HCT116 (cell line): ENCODE measurements at regions not wholly inside any gene's neighbourhood (a gene's known extent, or its start where the extent isn't known, plus 50 kb on each side); places are given as distances from the start of the nearest gene placed in this dataset.

Experiments
- ATAC-seq: fragments of 200-7000 bp; cut with Tn5 transposase; 2 replicates; pipeline ENCODE4 v1.9.1; 2020; ENCODE audit warnings: mild to moderate bottlenecking, moderate library complexity
- BruUV-seq: library from RNA; stranded (reverse); fragments of 400-500 nt; replicated peaks from 2 replicates; lab custom pipeline; 2021; lab: Mats Ljungman, UMichigan
- CTCF ChIA-PET: fragments of 300-600 bp; sonication (Branson Sonifier 250); formaldehyde crosslinking; loops from one replicate; lab custom pipeline; 2021; ENCODE audit warnings: antibody characterized with exemption; lab: Charles Lee
- POLR2A ChIA-PET: fragments of 300-600, 350-600 bp; sonication (Branson Sonifier 250); formaldehyde crosslinking; loops from one replicate; lab custom pipeline; 2021; ENCODE audit warnings: antibody characterized with exemption; lab: Charles Lee
- RAD21 ChIA-PET, 2 experiments: fragments of 300-600 bp; sonication (Branson Sonifier 250); formaldehyde crosslinking; loops; one replicate each; lab custom pipeline; 2023; ENCODE audit warnings: low total read pairs in 2 of 2; ENCODE audit not compliant: uncharacterized antibody in 2 of 2, unreplicated experiment in 2 of 2, low non-redundant PET in 1 of 2; lab: Charles Lee
- DNase-seq: peaks from one replicate; pipeline ENCODE4 v3.0.0-alpha.2; 2010; ENCODE audit warnings: low read depth, low spot score
- H2AFZ ChIP-seq: fragments of 200-600 bp; shearing (Covaris generic), sonication (generic); 2 replicates; pipeline ENCODE4 v1.6.1; 2017; ENCODE audit warnings: low read depth, mixed run types, mixed read lengths, antibody characterized with exemption, low read length; ENCODE audit not compliant: poor library complexity, severe bottlenecking
- H3K27ac ChIP-seq: 2 replicates; pipeline ENCODE4 v1.5.1; 2012; ENCODE audit warnings: low read depth, low read length
- H3K27me3 ChIP-seq: fragments of 200-600 bp; sonication (generic); 2 replicates; pipeline ENCODE4 v1.6.1; 2016; ENCODE audit warnings: mixed run types, low read length, mixed read lengths; ENCODE audit not compliant: insufficient read depth
- H3K36me3 ChIP-seq, 2 experiments: fragments of 200-500 bp in 1 of 2; fragments of 200-600 bp in 1 of 2; sonication (Bioruptor generic) in 1 of 2; sonication (generic) in 1 of 2; 2 replicates each; pipeline versions ENCODE4 v1.5.1 to v1.6.1; 2014 to 2016; ENCODE audit warnings: low read length in 2 of 2, inconsistent platforms in 1 of 2, mixed read lengths in 1 of 2, mixed run types in 1 of 2; ENCODE audit not compliant: insufficient read depth in 2 of 2, control insufficient read depth in 1 of 2
- H3K4me1 ChIP-seq, 2 experiments: fragments of 200-600 bp in 1 of 2; sonication (generic) in 1 of 2; 2 replicates each; pipeline versions ENCODE4 v1.5.1 to v1.6.1; 2012 to 2017; ENCODE audit warnings: low read length in 2 of 2, inconsistent platforms in 1 of 2, mild to moderate bottlenecking in 1 of 2, mixed read lengths in 1 of 2, mixed run types in 1 of 2, moderate library complexity in 1 of 2; ENCODE audit not compliant: insufficient read depth in 2 of 2, control insufficient read depth in 1 of 2
- H3K4me2 ChIP-seq: fragments of 200-600 bp; sonication (generic); 2 replicates; pipeline ENCODE4 v1.6.1; 2017; ENCODE audit warnings: mixed run types, low read length, mixed read lengths
- H3K4me3 ChIP-seq, 2 experiments: fragments of 200-600 bp in 1 of 2; sonication (generic) in 1 of 2; replicated peaks in 1 of 2; 2 replicates each; pipeline ENCODE4 v1.5.1; 2011 to 2016; ENCODE audit warnings: low read length in 2 of 2, control low read depth in 1 of 2, low read depth in 1 of 2, mild to moderate bottlenecking in 1 of 2, mixed read lengths in 1 of 2, mixed run types in 1 of 2
- H3K79me2 ChIP-seq: fragments of 200-600 bp; sonication (generic); 2 replicates; pipeline ENCODE4 v1.6.1; 2017; ENCODE audit warnings: mild to moderate bottlenecking, mixed run types, low read length, moderate library complexity, mixed read lengths; ENCODE audit not compliant: insufficient read depth
- H3K9ac ChIP-seq: fragments of 200-600 bp; sonication (generic); 2 replicates; pipeline ENCODE4 v1.6.1; 2016; ENCODE audit warnings: low read length, mixed read lengths
- H3K9me2 ChIP-seq: fragments of 200-600 bp; sonication (generic), shearing (Covaris generic); 2 replicates; pipeline ENCODE4 v1.6.1; 2017; ENCODE audit warnings: mixed run types, mild to moderate bottlenecking, moderate library complexity; ENCODE audit not compliant: insufficient read depth
- H3K9me3 ChIP-seq, 2 experiments: fragments of 200-500 bp in 1 of 2; fragments of 200-600 bp in 1 of 2; sonication (Bioruptor generic) in 1 of 2; sonication (generic) in 1 of 2; 2 replicates each; pipeline ENCODE4 v1.6.1; 2014 to 2017; ENCODE audit warnings: low read length in 2 of 2, mixed read lengths in 2 of 2, inconsistent platforms in 1 of 2, low read depth in 1 of 2, mild to moderate bottlenecking in 1 of 2, mixed run types in 1 of 2, moderate library complexity in 1 of 2; ENCODE audit not compliant: control insufficient read depth in 1 of 2, insufficient read depth in 1 of 2
- H4K20me1 ChIP-seq: fragments of 200-600 bp; sonication (generic), shearing (Covaris generic); 2 replicates; pipeline ENCODE4 v1.6.1; 2017; ENCODE audit warnings: mixed run types, mild to moderate bottlenecking, moderate library complexity; ENCODE audit not compliant: insufficient read depth
- CBX3 ChIP-seq: IDR thresholded peaks from 2 replicates; pipeline ENCODE4 v1.6.1; 2012; ENCODE audit warnings: low read depth
- ELF1 ChIP-seq: IDR thresholded peaks from 2 replicates; pipeline ENCODE4 v1.6.1; 2012; ENCODE audit warnings: low read depth, borderline replicate concordance
- JUND ChIP-seq: IDR thresholded peaks from 2 replicates; pipeline ENCODE4 v1.6.1; 2012
- POLR2A ChIP-seq: IDR thresholded peaks from 2 replicates; pipeline ENCODE4 v1.7.0; 2011; ENCODE audit warnings: borderline replicate concordance; ENCODE audit not compliant: insufficient read depth, insufficient read length; ENCODE audit errors: extremely low read depth
- RAD21 ChIP-seq: IDR thresholded peaks from 2 replicates; pipeline ENCODE4 v1.6.1; 2012; ENCODE audit warnings: low read depth, mild to moderate bottlenecking
- REST ChIP-seq: IDR thresholded peaks from 2 replicates; pipeline ENCODE4 v1.6.1; 2012; ENCODE audit warnings: low read depth
- SP1 ChIP-seq: IDR thresholded peaks from 2 replicates; pipeline ENCODE4 v1.6.1; 2012; ENCODE audit warnings: low read depth
- YY1 ChIP-seq: IDR thresholded peaks from 2 replicates; pipeline ENCODE4 v1.6.1; 2011; ENCODE audit warnings: low read length, low read depth, moderate library complexity, mild to moderate bottlenecking; ENCODE audit not compliant: insufficient replicate concordance; ENCODE audit errors: extremely low read depth
- ZFX ChIP-seq: fragments of 450-650 bp; IDR thresholded peaks from 2 replicates; pipeline ENCODE4 v1.6.1; 2017
- ZNF274 ChIP-seq: fragments of 200-500 bp; sonication (Bioruptor generic); IDR thresholded peaks from 2 replicates; pipeline ENCODE4 v1.6.1; 2014; ENCODE audit warnings: mild to moderate bottlenecking, low read depth, low read length, inconsistent platforms
- intact Hi-C: fragments of 100-400 bp; cut with micrococcal nuclease; formaldehyde crosslinking; loops from 2 replicates; pipeline ENCODE4 v1.10.0; 2022
- TF ChIP-seq, protein P1 (sequence below): IDR thresholded peaks from 2 replicates; pipeline ENCODE4 v1.6.1; 2012

DNA sequence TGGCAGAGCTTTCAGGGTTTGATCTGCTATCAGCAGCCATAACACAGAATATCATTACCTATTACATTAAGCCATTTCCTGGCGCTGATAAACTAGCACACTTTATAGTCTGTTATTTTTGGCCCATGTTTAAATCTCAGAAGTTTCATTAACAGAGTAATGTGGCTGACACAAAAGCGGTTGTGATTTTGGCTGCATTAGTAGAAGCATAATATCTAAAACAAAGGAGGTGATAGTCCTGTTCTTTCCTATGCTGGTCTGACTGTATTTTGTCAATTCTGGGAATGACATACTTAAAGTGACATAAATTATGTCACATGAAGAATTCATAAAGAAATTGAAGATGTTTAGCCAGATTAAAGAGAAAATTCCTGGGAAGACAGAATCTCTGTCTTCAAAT, 151.3 kb upstream of the KCND3 start:
- intact Hi-C loops: no loop called here
- no peak for ATAC-seq
- Histone ChIP-seq H3K79me2 (no peaks in the 10 kb centered on the region), H3K36me3 (no peaks in the 10 kb centered on the region), H2AFZ (no peak overlapping the region), H3K27me3 (peaks cover 75% of the 10 kb centered on the region)
- ChIA-PET POLR2A (no interaction called here), CTCF (no interaction called here)
- no peak for DNase-seq
- TF ChIP-seq, protein P1, sequence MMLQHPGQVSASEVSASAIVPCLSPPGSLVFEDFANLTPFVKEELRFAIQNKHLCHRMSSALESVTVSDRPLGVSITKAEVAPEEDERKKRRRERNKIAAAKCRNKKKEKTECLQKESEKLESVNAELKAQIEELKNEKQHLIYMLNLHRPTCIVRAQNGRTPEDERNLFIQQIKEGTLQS: no peak
- TF ChIP-seq RAD21: no peak
- no peak for TF ChIP-seq REST
- TF ChIP-seq, all 23 proteins: peak for 0
- no peaks in the 10 kb centered on the region for H4K20me1 ChIP-seq
- H3K9ac ChIP-seq: no peak overlapping the region
- no peaks in the 10 kb centered on the region for H3K9me2 ChIP-seq
- RAD21 ChIA-PET: no interaction called here
- no peaks in the 10 kb centered on the region for H3K9me3 ChIP-seq
- H3K4me3 ChIP-seq: no peak overlapping the region
- H3K4me1 ChIP-seq: no peaks in the 10 kb centered on the region
- H3K4me2 ChIP-seq: no peak overlapping the region
- BruUV-seq: no TSS peak
- no peak overlapping the region for H3K27ac ChIP-seq

DNA sequence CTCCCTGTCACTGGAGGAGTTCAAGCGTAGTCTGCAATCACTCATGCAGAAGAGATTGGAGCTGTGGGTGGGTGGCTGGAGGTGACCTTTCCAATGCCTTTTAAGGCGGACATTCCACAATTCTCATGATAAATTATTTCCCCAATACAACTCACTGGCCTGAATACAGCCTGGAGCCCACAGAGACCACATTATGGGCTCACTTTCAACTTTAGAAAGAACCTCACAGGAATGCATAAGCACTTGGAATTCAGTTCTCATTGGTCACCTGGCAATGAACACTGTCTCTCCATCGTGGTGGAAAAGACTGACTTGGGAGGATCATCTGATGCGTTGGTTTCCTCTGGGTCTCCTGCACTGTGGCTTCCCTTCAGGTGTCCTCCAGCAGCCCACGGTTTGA, 151.8 kb upstream of the KCND3 start:
- no TSS peak for BruUV-seq
- H3K27ac ChIP-seq: no peak overlapping the region
- ChIA-PET RAD21 (no interaction called here), CTCF (no interaction called here), POLR2A (no interaction called here)
- H3K4me3 ChIP-seq: no peak overlapping the region
- TF ChIP-seq JUND (no peak), ZNF274 (no peak), REST (no peak), CBX3 (no peak), SP1 (no peak), YY1 (no peak), ELF1 (no peak), POLR2A (no peak), RAD21 (no peak), ZFX (no peak)
- ATAC-seq: no peak
- no peaks in the 10 kb centered on the region for H3K9me2 ChIP-seq
- no peaks in the 10 kb centered on the region for H3K79me2 ChIP-seq
- no peaks in the 10 kb centered on the region for H4K20me1 ChIP-seq
- no peak for DNase-seq
- no peak overlapping the region for H3K9ac ChIP-seq
- no peaks in the 10 kb centered on the region for H3K36me3 ChIP-seq
- H3K27me3 ChIP-seq: peaks cover 76% of the 10 kb centered on the region
- no peaks in the 10 kb centered on the region for H3K9me3 ChIP-seq
- no peaks in the 10 kb centered on the region for H3K4me1 ChIP-seq
- no peak overlapping the region for H3K4me2 ChIP-seq
- no peak overlapping the region for H2AFZ ChIP-seq
- intact Hi-C loops: no loop called here
